Activated CD4-positive, alpha-beta T cell treated with anti-CD3 and anti-CD28 coated beads, Interleukin-2, amount 50 U/mL, for 24 hours (primary cell): ENCODE measurements at regions not wholly inside any gene's neighbourhood (a gene's known extent, or its start where the extent isn't known, plus 50 kb on each side); places are given as distances from the start of the nearest gene placed in this dataset.
"Not testable (repeated sequence)": the region's sequence is repeated elsewhere in the genome, so short reads cannot be mapped to it uniquely, and the experiment has no call there.

Experiments used
- DNase-seq, 2 donors: peaks; one replicate each; pipeline ENCODE4 v3.0.0-alpha.2; 2020; ENCODE audit warnings: low read depth in 1 of 2, low spot score in 1 of 2

DNA sequence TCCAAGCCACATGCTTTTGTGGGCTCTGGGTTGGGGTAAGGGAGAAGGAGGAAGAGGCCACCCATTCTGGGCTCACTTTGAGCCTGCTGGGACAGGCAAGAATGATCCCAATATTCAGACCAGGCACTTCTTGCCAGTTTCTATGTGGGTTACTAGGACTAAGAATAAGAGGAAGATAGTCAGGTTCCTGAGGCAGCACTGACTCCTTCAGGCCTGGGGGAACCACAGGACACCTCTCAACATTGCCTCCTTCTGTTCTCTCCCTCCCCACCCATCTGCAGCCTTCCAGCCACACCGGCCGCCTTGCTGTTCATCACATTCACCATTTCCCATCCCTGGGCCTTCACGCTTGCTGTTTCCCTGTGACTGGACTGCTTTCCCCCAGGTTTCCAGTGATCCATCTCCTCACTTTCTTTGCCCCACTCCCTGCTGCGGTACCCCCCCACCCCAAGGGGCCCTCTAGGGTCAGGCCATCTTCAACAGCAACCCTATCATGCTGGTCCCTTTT lies 69.2 kb upstream of the SIRPA start:
- no peak for DNase-seq

DNA sequence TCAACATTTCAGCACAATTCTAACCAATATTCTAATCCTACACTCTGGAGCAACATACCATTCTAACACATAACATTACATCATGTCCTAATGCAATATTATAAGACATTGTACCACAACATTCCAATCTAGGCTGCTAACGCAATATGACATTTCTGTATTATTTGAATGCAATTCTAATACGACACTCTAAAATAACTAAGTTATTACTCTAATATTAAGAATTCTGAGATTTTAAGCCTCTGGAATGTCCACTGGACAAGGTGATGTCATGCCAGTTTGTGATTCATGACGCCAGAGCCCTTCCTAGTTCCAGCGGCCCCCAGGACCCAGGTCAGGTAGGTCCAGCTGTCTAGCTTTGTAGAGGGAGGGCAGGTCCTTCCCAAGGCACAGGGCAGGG lies 69.7 kb upstream of the SIRPA start:
- no peak for DNase-seq

DNA sequence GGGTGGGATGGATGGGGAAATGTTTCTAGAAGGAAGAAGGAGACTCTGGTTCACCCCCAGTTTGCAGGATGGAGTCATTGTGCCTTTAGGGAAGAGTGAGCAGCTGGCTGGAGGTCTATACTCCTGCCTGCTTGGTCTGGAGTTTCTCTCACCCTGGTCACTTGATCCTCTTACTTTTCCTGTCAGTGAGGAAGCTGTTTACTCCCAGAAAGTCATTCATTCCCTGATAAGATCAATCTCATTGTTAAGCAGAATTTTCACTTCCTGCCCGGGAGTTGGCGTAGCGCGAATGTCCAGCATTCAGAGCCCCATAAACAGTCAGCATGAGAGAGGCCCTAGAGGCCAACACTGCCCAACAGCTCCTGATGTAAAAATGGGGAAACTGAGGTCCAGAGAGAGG lies 70.4 kb upstream of the SIRPA start:
- no peak for DNase-seq

DNA sequence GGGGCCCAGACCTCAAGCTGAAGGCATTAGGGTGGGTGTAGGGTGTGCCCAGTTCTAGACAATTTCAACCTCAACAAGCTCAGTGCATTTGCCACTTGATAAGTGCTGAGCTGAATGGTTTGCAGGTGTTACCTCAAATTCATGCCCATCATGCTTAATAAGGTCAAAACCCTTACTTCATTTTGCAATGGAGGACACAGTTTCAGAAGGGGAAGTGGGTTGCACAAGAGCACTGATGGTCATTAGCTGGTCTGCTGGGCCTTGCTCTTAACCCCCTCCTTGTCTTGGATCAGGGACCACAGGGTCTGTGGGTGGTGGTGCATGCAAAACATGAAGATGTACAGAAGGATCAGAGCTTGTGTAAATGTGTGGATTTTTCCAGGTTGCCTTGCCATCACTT lies 71.0 kb upstream of the SIRPA start:
- no peak for DNase-seq

DNA sequence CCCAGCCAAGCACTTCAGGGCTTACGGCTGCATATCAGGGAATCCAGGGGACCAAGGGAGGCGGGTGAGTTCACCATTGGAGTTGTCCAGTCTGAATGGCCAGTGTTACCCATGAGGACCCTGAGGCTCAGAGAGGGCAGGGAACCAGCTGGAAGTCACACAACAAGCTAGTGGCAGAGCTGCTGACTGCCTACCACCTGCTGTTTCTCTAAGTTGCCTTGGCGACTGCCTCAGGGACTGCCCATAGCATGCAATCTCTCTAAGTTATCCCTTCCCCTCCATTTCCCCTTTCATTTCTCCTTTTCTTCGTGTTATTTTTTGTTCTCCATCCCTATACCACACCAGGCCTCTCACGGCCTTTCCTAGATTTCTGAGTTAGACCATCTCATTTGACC lies 71.8 kb upstream of the SIRPA start:
- no peak for DNase-seq

DNA sequence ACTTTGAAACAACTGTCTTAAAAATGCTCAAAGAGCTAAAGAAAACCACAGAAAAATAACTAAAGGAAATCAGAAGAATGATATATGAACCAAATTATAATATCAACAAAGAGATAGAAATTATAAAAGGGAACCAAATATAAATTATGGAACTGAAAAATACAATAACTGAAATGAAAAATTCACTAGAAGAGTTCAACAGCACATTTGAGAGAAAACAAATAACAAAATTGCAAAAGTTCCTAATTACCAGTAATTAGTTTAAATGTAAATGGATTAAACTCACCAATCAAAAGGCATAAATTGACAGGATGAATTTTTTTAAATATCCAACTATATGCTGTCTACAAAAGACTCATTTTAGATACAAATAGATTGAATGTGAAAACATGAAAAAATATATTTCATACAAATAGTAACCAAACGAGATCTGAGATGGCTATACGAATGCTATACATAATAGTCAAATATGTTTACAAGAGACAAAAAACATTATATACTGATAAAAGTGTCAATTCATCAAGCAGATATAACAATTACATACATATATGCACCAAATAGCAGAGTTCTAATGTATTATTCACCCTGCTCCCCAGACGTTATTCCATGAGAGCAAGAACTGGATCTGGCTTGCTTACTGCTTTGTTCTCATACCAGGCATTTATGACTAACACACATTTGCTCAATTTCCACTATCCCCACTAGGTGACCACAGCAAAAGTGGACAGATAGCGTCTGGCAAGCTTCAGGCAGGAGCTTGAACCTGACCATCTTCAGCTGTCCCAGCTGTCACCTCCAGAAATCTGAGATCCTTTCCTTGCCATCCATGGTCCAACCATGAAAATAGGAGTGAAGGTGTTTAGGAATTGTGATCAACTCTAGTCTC lies 72.4 kb upstream of the SIRPA start:
- DNase-seq, result no peak

DNA sequence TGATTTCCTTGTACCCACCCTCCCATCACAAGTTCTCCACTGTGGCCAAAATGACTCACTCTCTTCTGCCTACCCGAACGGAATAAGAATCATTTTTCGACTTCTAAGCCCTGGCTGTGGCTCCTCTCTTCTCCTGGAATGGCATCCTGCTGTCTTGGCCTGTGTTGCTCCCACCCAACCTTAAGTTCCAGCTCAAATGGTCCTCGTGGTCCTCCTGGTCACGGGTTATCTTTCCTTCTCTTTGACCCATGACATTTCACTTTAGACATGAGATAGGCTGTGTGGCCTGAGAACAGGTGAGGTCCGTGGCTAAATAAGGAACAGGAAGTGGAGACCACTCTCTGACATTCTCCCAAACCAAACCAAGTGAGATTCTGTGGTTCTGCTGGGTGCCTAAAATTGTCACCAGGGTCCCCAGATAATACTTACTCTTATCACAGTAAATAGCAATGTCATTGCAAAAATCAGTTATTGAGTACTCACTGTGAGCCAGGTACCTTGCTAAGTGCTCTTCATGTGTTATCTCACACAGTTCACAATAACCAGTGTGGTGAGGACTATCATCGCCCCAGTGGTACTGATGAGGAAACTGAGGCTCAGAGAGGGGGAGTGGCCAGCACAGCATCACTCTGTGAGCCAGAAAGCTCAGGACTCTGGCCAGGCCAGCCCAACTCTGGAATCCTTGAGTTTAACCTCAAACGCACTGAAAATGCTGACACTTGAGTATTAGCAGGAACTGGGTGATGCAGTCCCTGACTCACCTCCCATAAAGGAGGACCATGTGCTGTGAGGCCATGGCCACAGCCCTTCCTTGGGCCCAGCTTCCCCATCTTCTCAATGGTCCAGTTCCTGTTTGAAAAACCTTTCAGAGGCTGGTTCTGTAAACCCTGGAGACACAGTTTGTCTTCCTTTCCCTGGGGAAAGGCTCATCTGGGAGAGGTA lies 74.8 kb upstream of the SIRPA start:
- DNase-seq, result no peak

DNA sequence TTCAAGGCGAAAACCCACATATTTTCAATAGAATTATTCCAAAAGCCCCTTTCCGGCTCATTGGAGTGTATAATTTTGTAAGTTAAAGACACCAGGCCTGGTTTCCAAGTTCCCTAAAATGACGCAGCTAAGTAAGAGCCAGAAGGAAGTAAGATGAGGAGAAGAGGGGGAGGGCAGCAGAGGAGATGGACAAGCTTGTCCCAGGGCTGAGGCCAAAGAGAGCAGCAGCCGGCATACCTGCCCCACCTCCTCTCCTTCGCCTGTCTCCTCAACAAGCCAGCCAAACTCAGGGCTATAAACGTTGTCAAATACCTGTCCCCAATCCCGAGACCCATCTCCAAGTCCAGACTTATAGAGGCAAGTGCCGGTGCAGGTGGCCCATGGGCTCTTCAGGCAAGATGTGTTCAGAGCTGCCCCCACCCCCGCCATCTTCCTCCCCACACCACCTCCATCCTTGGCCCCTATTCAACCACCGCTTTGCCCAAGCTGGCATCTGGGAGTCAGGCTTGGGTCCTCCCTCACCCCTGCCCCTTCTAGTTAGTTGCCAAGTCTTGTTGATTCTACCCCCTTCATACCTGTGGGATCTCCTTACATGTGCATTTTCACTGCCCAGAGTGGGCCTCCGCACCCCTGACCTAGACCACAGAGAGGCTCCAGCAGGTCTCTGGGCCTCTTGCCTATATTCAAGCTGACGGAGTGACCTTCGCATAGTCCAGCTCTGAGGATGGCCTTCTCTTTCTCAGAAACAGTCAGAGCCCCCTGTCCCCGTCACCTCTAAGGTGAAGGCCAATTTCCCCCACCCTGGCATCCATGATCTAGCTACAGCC lies 75.7 kb upstream of the SIRPA start:
- DNase-seq, result no peak

DNA sequence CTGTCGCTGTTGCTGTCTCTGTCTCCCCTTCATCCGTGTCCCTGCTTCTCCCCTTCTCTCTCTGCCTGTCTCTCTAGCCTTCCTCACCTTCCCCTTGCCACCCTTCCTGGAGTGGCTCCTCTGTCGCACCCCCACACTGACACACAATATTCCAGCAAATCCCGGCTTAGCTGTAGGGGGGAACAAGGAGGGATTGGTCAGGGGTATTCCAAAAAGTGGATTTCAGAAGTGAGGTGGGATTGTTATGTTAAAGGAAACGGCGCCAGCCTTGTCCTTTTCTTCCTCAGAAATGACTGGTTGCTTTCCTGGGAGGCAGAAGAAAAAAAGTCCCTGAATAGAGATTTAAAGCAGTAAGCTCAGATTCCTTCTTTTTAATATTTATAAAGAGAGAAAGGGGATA lies 76.3 kb upstream of the SIRPA start:
- DNase-seq, result no peak

DNA sequence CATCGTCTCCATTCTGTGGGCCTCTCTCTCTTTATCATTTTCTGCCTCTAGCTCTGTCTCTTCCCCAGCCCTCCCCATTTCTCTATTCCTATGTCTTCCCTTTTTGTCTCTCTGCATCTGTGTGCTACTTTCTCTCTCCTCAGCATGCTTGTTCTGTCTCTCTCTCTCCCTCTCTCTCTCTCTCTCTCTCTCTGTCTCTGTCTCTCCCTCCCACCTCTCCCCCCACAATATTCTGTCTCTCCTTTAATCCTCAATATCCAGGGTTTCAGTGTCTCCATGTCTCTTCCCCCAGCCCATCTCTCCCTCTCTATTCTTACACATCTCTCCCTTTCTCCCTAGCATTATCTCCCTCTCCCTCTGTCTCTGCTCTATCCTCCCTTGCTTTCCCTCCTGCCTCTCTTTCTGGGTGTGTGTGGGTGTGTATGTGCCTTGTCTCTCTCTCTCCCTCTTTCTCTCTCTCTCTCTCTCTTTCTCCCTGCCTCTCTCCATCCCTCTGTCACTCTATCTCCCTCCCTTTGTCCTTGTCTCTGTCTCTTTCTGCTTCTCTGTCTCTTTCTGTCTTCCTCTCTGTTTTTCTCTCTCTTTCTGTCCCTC lies 76.9 kb upstream of the SIRPA start:
- no peak for DNase-seq

DNA sequence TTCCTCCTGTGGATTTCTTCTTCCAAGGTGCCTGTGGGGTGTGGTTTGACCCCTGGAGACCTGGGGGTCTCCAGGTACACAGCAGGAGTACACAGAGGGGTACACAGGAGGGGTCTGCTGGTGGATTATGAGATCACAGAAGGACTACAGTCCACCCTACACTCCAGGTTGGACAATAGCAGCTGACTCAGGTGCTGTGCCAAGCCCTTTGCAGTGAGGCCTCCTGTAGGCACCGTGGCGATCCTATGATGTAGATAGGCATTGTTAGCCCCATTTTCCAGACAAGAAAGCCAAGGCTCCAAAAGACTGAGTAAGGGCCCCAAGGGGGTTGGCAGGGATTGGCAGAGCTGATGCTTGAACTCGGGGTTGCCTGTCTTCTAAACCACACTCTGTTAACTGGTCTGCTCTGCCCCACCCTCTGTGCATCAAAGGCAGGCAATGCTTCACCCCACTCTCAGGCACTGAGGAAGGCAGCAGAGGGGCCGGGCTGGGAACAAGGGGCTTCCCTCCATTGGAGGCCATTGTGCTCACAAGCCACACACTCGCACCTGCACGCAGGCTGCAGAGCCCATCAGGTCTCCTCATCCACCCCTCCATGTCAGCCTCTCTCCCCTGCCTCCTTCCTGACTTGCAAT lies 77.5 kb upstream of the SIRPA start:
- no peak for DNase-seq

DNA sequence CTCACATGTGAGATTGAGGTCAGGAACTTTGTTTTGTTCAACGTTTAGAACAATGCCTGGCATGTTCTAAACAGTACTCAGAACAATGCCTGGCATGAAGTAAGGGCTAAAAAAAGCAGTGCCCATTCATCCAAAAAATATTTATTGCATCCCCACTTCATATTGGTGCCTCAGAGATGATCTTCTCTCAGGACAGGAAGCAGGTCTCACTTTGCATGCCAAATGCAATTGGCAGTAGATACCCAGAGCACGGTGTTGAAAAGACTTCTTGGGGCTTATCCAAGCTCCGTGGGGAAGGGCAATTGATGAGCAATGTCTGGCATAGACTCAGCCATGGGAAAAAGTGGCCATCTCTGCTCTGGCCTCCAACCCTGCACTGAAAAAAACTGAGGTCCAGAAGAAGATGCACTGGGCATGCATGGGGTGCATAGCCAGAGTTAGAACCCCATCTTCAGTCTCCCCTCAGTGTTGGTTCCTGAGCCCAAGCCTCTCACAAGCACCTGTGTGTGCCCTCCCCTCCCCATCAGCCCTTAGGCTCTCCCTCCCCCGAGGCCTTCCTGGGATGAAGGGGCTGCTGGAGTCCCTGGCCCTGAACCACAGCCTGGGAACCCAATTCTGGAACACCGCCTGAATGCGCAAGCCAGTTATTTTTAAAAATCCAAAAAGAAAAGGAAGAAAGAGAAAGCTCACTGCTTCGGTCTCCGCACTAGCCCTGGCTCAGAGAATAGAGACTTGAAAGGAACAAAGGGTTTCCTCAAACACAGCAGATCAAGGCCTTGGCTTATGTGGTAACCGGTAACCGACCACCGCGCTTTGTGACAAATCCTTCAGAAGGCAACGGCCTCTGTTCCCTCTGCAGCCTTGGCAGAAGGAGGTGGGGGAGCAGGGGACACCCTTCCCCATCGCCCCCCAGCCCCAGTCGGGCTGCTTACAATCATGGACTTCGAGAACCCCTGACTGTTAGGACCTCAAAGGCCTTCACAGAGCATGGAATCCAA lies 78.5 kb upstream of the SIRPA start:
- no peak for DNase-seq

DNA sequence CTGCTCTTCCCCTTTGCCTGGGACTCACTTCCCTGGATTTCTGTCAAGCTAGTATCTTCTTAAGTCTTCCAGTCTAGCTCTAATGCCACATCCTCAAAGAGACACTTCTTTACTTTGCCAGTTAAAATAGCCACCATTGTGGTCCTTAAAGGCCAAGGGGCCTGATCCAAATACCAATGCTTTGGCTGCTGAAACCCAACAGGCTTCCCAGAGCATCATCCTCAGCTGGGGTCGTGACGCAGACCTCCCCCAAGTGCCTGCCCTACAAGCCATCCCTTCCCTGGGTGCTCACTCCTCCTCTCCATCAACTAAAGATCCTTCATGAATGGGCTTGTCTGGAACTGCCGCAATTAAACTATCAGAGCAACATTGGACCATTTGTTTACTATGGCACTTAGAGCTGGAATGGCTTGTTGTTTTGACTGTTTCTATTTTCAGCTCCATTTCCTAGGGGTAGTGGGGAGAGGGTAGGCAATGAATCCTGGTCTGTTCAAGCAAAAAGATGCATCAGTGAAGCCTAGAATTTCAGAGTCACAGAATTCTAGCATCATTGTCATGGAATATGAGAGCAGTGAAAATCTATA lies 79.6 kb upstream of the SIRPA start:
- no peak for DNase-seq

DNA sequence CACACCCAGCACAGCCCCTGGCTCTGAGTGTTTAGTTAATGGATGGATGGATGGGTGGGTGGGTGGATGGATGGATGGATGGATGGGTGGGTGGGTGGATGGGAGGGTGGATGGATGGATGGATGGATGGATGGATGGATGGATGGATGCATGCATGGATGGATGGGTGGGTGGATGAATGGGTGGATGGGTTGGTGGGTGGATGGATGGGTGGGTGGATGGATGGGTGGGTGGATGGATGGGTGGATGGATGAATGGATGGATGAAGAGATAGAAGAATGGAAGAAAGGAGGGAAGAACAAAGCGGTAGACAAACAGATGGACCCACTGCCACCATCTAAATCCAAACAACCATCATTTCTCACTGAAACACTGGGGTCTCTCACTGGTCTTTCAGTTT lies 80.3 kb upstream of the SIRPA start:
- not testable (repeated sequence) for DNase-seq

DNA sequence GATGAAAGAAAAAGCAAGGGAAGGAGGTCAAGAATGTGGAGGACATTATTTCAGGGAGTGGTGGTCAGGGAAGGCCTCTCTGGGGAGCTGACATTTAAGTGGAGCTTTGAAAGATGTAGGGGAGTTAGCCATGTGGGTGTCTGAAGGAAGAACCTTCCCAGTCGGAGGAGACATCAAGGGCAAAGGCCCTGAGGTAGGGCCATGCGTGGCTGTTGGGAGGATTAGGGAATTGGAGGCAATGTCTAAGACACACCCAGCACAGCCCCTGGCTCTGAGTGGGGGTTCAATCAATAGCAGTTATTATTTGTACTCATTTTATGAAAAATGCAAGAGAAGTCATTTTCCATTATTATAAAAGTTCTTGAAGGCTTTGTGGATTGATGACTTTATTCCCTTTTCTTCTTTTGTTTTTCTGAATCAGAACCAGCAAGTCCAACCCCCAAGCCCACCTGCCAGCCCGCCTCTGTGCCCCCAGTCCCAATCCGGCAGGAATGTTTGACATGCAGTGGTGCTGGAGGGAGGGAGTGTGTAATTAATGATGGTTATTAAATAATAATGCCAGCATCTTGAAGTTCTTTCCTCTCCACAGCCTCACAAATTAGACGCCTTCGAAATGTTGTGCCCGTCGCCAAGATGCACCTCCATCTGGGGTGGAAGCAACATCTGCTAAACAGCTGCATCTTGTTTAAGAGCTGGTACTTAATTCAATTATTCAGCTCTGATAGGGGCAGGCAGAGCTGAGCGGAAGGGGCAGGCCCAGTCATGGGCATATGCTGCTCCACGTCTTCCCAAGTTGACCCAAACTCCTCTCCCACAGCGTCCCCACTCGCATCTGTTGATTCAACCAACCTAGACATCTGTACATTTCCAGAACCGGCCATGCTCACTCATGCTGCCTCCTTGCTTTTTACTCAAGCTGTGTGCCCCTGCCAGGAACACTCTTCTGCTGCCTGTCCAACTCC lies 81.3 kb upstream of the SIRPA start:
- no peak for DNase-seq

DNA sequence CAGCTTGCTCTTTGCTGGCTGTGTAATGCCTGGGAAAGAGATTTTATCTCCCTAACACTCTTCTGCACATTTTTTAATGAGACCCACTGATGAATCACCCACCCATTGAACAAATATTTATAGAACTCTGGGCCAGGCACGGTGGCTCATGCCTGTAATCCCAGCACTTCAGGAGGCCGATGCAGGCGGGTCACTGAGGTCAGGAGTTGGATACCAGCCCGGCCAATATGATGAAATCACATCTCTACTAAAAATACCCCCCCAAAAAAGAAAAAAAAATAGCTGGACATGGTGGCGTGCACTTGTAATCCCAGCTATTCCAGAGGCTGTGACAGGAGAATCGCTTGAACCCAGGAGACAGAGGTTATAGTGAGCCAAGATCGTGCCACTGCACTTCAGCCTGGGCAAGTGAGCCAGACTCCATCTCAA lies 82.1 kb upstream of the SIRPA start:
- no peak for DNase-seq
